SK-N-SH (cell line): ENCODE measurements at regions not wholly inside any gene's neighbourhood (a gene's known extent, or its start where the extent isn't known, plus 50 kb on each side); places are given as distances from the start of the nearest gene placed in this dataset.

Experiments
- CTCF ChIA-PET: fragments of 300-600, 350-600 bp; formaldehyde crosslinking; extraction: SDS; loops from one replicate; lab custom pipeline; 2021; lab: Yijun Ruan, JAX
- POLR2A ChIA-PET: fragments of 350-600 bp; sonication (Branson Sonifier 250); formaldehyde crosslinking; extraction: SDS; loops from one replicate; lab custom pipeline; 2020; ENCODE audit warnings: antibody characterized with exemption, inconsistent platforms; lab: Yijun Ruan, JAX
- DNase-seq: peaks from one replicate; pipeline ENCODE4 v3.0.0; 2012
- H2AFZ ChIP-seq: fragments of 200-600 bp; sonication (generic); 2 replicates; pipeline ENCODE4 v1.8.1; 2016; ENCODE audit warnings: antibody characterized with exemption, mild to moderate bottlenecking, low read depth
- H3F3A ChIP-seq: fragments of 200-600 bp; sonication (generic); replicated peaks from 2 replicates; pipeline ENCODE3; 2016; ENCODE audit warnings: antibody characterized with exemption, mild to moderate bottlenecking; ENCODE audit not compliant: insufficient read depth
- H3K27ac ChIP-seq, 2 experiments: fragments of 200-500 bp in 1 of 2; fragments of 200-600 bp in 1 of 2; sonication (Bioruptor generic) in 1 of 2; sonication (generic), shearing (Covaris generic) in 1 of 2; 2 replicates each; pipeline versions ENCODE4 v1.5.1 to v1.6.1; 2014 to 2016; ENCODE audit warnings: low read depth in 2 of 2, inconsistent platforms in 1 of 2, low read length in 1 of 2, mild to moderate bottlenecking in 1 of 2, mixed read lengths in 1 of 2
- H3K27me3 ChIP-seq: fragments of 200-600 bp; sonication (generic), shearing (Covaris generic); 2 replicates; pipeline ENCODE4 v1.6.1; 2016; ENCODE audit warnings: mixed run types; ENCODE audit not compliant: insufficient read depth
- H3K36me3 ChIP-seq, 2 experiments: fragments of 200-500 bp in 1 of 2; fragments of 200-600 bp in 1 of 2; sonication (Bioruptor generic) in 1 of 2; sonication (generic) in 1 of 2; replicated peaks in 1 of 2; 2 replicates each; pipeline versions ENCODE3 to v1.5.1; 2014 to 2016; ENCODE audit warnings: low read length in 1 of 2, mild to moderate bottlenecking in 1 of 2; ENCODE audit not compliant: insufficient read depth in 2 of 2, control insufficient read depth in 1 of 2
- H3K4me1 ChIP-seq, 2 experiments: fragments of 200-500 bp in 1 of 2; fragments of 200-600 bp in 1 of 2; sonication (Bioruptor generic) in 1 of 2; sonication (generic), shearing (Covaris generic) in 1 of 2; 2 replicates each; pipeline versions ENCODE4 v1.5.1 to v1.6.1; 2014 to 2016; ENCODE audit warnings: low read depth in 1 of 2, low read length in 1 of 2, mixed run types in 1 of 2; ENCODE audit not compliant: insufficient read depth in 2 of 2, control insufficient read depth in 1 of 2
- H3K4me2 ChIP-seq: fragments of 200-600 bp; sonication (generic), shearing (Covaris generic); 2 replicates; pipeline ENCODE4 v1.6.1; 2017; ENCODE audit warnings: mixed run types
- H3K4me3 ChIP-seq, 2 experiments: fragments of 200-500 bp in 1 of 2; fragments of 200-600 bp in 1 of 2; sonication (Bioruptor generic) in 1 of 2; sonication (generic), shearing (Covaris generic) in 1 of 2; 2 replicates each; pipeline versions ENCODE4 v1.5.1 to v1.8.1; 2014 to 2016; ENCODE audit warnings: low read depth in 2 of 2, inconsistent platforms in 1 of 2, low read length in 1 of 2, mild to moderate bottlenecking in 1 of 2, mixed read lengths in 1 of 2, moderate library complexity in 1 of 2
- H3K79me2 ChIP-seq: fragments of 200-600 bp; sonication (generic); 2 replicates; pipeline ENCODE4 v1.8.1; 2017; ENCODE audit warnings: mild to moderate bottlenecking; ENCODE audit not compliant: insufficient read depth
- H3K9ac ChIP-seq: fragments of 200-600 bp; sonication (generic); 2 replicates; pipeline ENCODE4 v1.6.1; 2017; ENCODE audit warnings: mixed run types
- H3K9me2 ChIP-seq: fragments of 200-600 bp; sonication (generic); 2 replicates; pipeline ENCODE4 v1.6.1; 2017; ENCODE audit warnings: mixed run types
- H3K9me3 ChIP-seq: fragments of 200-600 bp; sonication (generic); 2 replicates; pipeline ENCODE4 v1.6.1; 2017; ENCODE audit warnings: mixed run types, mild to moderate bottlenecking, moderate library complexity
- H4K20me1 ChIP-seq: fragments of 200-600 bp; sonication (generic); 2 replicates; pipeline ENCODE4 v1.6.1; 2017; ENCODE audit warnings: mild to moderate bottlenecking, mixed run types; ENCODE audit not compliant: insufficient read depth
- ELF1 ChIP-seq: IDR thresholded peaks from 2 replicates; pipeline ENCODE4 v1.4.0; 2012
- EZH2phosphoT487 ChIP-seq: fragments of 200-600 bp; sonication (generic); IDR thresholded peaks from 2 replicates; pipeline ENCODE4 v1.6.1; 2017; ENCODE audit warnings: low read depth, mixed run types, mild to moderate bottlenecking, antibody characterized with exemption, moderate library complexity, borderline replicate concordance
- FOSL2 ChIP-seq: IDR thresholded peaks from 2 replicates; pipeline ENCODE4 v1.4.0; 2012; ENCODE audit warnings: low read depth, mild to moderate bottlenecking, moderate library complexity, borderline replicate concordance
- FOXM1 ChIP-seq: IDR thresholded peaks from 2 replicates; pipeline ENCODE4 v1.4.0; 2012; ENCODE audit warnings: low read depth, mild to moderate bottlenecking
- GABPA ChIP-seq: IDR thresholded peaks from 2 replicates; pipeline ENCODE4 v1.4.0; 2012; ENCODE audit warnings: low read depth, mild to moderate bottlenecking
- NFIC ChIP-seq: IDR thresholded peaks from 2 replicates; pipeline ENCODE4 v1.4.0; 2012; ENCODE audit warnings: borderline replicate concordance
- NRF1 ChIP-seq: IDR thresholded peaks from 2 replicates; pipeline ENCODE4 v1.6.1; 2012; ENCODE audit warnings: low read depth, mild to moderate bottlenecking, low read length
- SIN3A ChIP-seq: IDR thresholded peaks from 2 replicates; pipeline ENCODE4 v1.6.1; 2012; ENCODE audit warnings: low read depth, mild to moderate bottlenecking, low read length, moderate library complexity, borderline replicate concordance
- SMC3 ChIP-seq: IDR thresholded peaks from 2 replicates; pipeline ENCODE4 v1.6.1; 2012; ENCODE audit warnings: low read depth, low read length, improper control_type of control experiment
- TAF1 ChIP-seq: IDR thresholded peaks from 2 replicates; pipeline ENCODE4 v1.6.1; 2012; ENCODE audit warnings: low read depth, mild to moderate bottlenecking, low read length, moderate library complexity, borderline replicate concordance
- TCF12 ChIP-seq: IDR thresholded peaks from 2 replicates; pipeline ENCODE4 v1.4.0; 2012
- TEAD4 ChIP-seq: IDR thresholded peaks from 2 replicates; pipeline ENCODE4 v1.4.0; 2012; ENCODE audit warnings: mild to moderate bottlenecking, borderline replicate concordance; ENCODE audit not compliant: insufficient read depth
- YY1 ChIP-seq: IDR thresholded peaks from 2 replicates; pipeline ENCODE4 v1.4.0; 2012; ENCODE audit warnings: low read depth, mild to moderate bottlenecking
- WGBS: methylation state at CpG from one replicate; pipeline ENCODE4 v1.1.6; 2017; ENCODE audit warnings: low lambda C conversion rate; 5-methylcytosine and 5-hydroxymethylcytosine counted together
- TF ChIP-seq, protein P1 (sequence below): fragments of 200-600 bp; sonication (generic); IDR thresholded peaks from 2 replicates; pipeline ENCODE4 v1.6.1; 2017; ENCODE audit warnings: antibody characterized with exemption, mild to moderate bottlenecking, moderate library complexity
- TF ChIP-seq, protein P2 (sequence below): IDR thresholded peaks from 2 replicates; pipeline ENCODE4; 2012
- TF ChIP-seq, protein P3 (sequence below): fragments of 150-350 bp; IDR thresholded peaks from 2 replicates; pipeline ENCODE4 v1.6.1; 2016; ENCODE audit warnings: mild to moderate bottlenecking, low read depth, low read length
- TF ChIP-seq, protein P4 (sequence below): IDR thresholded peaks from 2 replicates; pipeline ENCODE4 v1.4.0; 2012; ENCODE audit warnings: low read depth, borderline replicate concordance

DNA sequence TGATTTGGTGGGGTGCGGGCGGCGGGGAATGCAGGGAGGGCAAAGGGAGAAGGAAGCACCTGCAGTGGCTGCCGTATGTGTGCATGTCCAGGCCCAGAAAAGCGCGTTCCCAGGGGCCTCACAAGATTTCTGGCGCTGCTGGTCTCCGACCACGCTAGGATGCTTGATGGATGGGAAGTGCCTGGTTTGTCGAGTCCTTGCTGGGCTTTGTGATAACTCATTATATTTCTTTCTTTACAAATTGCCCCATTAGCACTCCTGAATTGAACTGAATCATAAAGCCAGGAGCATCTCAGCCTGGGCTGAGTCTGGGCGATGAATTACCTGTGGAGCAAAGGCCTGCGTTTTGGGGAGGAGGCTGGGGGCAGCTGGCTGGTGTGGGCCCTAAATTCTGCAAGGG is 69.2 kb upstream of the LMO1 start:
- Histone ChIP-seq H3K9ac (no peak overlapping the region), H3K79me2 (no peaks in the 10 kb centered on the region), H3K4me1 (peaks cover 6 to 48% of the 10 kb centered on the region in 2 experiments; a peak in 2 of 4 replicates), H3F3A (no peaks in the 10 kb centered on the region), H3K27ac (no peak overlapping the region), H3K9me3 (no peaks in the 10 kb centered on the region), H3K36me3 (no peaks in the 10 kb centered on the region), H2AFZ (no peak overlapping the region), H3K4me3 (no peak overlapping the region), H4K20me1 (no peaks in the 10 kb centered on the region), H3K27me3 (no peaks in the 10 kb centered on the region), H3K4me2 (no peak overlapping the region), H3K9me2 (no peaks in the 10 kb centered on the region)
- ChIA-PET CTCF (interaction anchor here (1.0 to 2.1 kb wide), 2 partner anchors 11 to 32 kb away, joined by 3 to 5 read pairs; no protein-coding TSS in a partner anchor), POLR2A (no interaction called here)
- WGBS: 95% methylated on average over 12 of the region's 12 CpGs
- TF ChIP-seq, protein P1, sequence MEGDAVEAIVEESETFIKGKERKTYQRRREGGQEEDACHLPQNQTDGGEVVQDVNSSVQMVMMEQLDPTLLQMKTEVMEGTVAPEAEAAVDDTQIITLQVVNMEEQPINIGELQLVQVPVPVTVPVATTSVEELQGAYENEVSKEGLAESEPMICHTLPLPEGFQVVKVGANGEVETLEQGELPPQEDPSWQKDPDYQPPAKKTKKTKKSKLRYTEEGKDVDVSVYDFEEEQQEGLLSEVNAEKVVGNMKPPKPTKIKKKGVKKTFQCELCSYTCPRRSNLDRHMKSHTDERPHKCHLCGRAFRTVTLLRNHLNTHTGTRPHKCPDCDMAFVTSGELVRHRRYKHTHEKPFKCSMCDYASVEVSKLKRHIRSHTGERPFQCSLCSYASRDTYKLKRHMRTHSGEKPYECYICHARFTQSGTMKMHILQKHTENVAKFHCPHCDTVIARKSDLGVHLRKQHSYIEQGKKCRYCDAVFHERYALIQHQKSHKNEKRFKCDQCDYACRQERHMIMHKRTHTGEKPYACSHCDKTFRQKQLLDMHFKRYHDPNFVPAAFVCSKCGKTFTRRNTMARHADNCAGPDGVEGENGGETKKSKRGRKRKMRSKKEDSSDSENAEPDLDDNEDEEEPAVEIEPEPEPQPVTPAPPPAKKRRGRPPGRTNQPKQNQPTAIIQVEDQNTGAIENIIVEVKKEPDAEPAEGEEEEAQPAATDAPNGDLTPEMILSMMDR: no peak
- TF ChIP-seq TAF1 (no peak), ELF1 (no peak), GABPA (no peak), NFIC (no peak), SIN3A (no peak), FOXM1 (no peak), TCF12 (no peak), FOSL2 (no peak), NRF1 (no peak), YY1 (no peak), EZH2phosphoT487 (no peak), TEAD4 (no peak)
- TF ChIP-seq, protein P2, sequence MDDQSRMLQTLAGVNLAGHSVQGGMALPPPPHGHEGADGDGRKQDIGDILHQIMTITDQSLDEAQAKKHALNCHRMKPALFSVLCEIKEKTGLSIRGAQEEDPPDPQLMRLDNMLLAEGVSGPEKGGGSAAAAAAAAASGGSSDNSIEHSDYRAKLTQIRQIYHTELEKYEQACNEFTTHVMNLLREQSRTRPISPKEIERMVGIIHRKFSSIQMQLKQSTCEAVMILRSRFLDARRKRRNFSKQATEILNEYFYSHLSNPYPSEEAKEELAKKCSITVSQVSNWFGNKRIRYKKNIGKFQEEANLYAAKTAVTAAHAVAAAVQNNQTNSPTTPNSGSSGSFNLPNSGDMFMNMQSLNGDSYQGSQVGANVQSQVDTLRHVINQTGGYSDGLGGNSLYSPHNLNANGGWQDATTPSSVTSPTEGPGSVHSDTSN: no peak
- DNase-seq: no peak

DNA sequence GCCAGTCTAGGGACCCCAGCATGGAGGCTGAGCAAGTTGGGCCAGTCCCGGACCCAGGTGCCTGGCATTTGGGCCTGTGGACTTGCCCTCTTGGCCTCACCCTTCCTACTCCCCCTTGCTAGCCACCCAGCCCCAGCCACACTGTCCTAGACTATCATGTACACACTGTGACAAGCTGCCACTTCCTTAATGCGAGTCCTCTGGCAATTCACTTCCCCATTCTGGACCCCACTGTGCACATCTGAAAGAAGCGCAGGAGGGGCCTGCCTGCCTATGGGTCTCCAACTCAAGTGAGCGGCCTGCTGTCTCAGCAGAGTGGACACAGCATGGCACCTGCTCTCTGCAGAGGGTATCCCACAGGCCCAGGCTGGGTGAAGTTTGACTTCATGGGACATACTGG is 68.5 kb upstream of the LMO1 start:
- Histone ChIP-seq H3K79me2 (no peaks in the 10 kb centered on the region), H3K36me3 (no peaks in the 10 kb centered on the region)
- no peak for DNase-seq
- TF ChIP-seq SMC3 (no peak), TAF1 (no peak), YY1 (no peak)
- TF ChIP-seq, protein P3, sequence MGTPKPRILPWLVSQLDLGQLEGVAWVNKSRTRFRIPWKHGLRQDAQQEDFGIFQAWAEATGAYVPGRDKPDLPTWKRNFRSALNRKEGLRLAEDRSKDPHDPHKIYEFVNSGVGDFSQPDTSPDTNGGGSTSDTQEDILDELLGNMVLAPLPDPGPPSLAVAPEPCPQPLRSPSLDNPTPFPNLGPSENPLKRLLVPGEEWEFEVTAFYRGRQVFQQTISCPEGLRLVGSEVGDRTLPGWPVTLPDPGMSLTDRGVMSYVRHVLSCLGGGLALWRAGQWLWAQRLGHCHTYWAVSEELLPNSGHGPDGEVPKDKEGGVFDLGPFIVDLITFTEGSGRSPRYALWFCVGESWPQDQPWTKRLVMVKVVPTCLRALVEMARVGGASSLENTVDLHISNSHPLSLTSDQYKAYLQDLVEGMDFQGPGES: no peak
- TF ChIP-seq, protein P4, sequence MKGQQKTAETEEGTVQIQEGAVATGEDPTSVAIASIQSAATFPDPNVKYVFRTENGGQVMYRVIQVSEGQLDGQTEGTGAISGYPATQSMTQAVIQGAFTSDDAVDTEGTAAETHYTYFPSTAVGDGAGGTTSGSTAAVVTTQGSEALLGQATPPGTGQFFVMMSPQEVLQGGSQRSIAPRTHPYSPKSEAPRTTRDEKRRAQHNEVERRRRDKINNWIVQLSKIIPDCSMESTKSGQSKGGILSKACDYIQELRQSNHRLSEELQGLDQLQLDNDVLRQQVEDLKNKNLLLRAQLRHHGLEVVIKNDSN: no peak
- TF ChIP-seq, all 33 proteins: peak for 0
- Histone ChIP-seq H3K9me3 (no peaks in the 10 kb centered on the region), H3K4me2 (no peak overlapping the region), H3K27me3 (no peaks in the 10 kb centered on the region), H3K4me1 (peaks cover 6 to 42% of the 10 kb centered on the region in 2 experiments; a peak in 2 of 4 replicates), H4K20me1 (no peaks in the 10 kb centered on the region), H3K9ac (no peak overlapping the region), H3K27ac (no peak overlapping the region), H2AFZ (no peak overlapping the region), H3K9me2 (no peaks in the 10 kb centered on the region), H3K4me3 (no peak overlapping the region), H3F3A (no peaks in the 10 kb centered on the region)
- POLR2A ChIA-PET: no interaction called here
- WGBS: 91% methylated on average over 3 of the region's 4 CpGs
- CTCF ChIA-PET: interaction anchor here (0.9 to 2.1 kb wide), 4 partner anchors 12 to 67 kb away, joined by 3 to 5 read pairs (median 3); no protein-coding TSS in a partner anchor
